Tibial nerve (tissue), 4 donors: ENCODE measurements at regions not wholly inside any gene's neighbourhood (a gene's known extent, or its start where the extent isn't known, plus 50 kb on each side); places are given as distances from the start of the nearest gene placed in this dataset.
A peak's percentile ranks its signal among the peaks of the same experiment; 100 is the strongest.

Experiments used
- DNase-seq, 2 donors: peaks; one replicate each; pipeline ENCODE4 v3.0.0-alpha.2; 2019; ENCODE audit warnings: low spot score in 2 of 2
- H3K27ac ChIP-seq, 4 donors: fragments of 200-600 bp; sonication (generic) in 3 of 4; one replicate each; pipeline ENCODE4 v1.5.1; 2017 to 2019; ENCODE audit warnings: mild to moderate bottlenecking in 1 of 4
- H3K27me3 ChIP-seq, 2 donors: fragments of 200-600 bp; sonication (generic) in 1 of 2; one replicate each; pipeline versions ENCODE4 v1.5.1 to v1.6.0; 2017 to 2019
- H3K36me3 ChIP-seq, 3 donors: fragments of 200-600 bp; sonication (generic); one replicate each; pipeline ENCODE4 v1.5.1; 2018 to 2019
- H3K4me1 ChIP-seq, 4 donors: fragments of 200-600 bp; sonication (generic) in 3 of 4; one replicate each; pipeline ENCODE4 v1.5.1; 2017 to 2019
- H3K4me3 ChIP-seq, 4 donors: fragments of 200-600 bp; sonication (generic) in 3 of 4; one replicate each; pipeline ENCODE4 v1.5.1; 2017 to 2019; ENCODE audit warnings: mild to moderate bottlenecking in 1 of 4, moderate library complexity in 1 of 4
- H3K9me3 ChIP-seq, 4 donors: fragments of 200-600 bp; sonication (generic) in 3 of 4; one replicate each; pipeline ENCODE4 v1.5.1; 2017 to 2019
- CTCF ChIP-seq, 5 experiments: fragments of 200-600 bp in 3 of 5; fragments of 450-650 bp in 2 of 5; sonication (generic) in 3 of 5; IDR thresholded peaks; one replicate each; pipeline ENCODE4 v1.5.1; 2016 to 2019; ENCODE audit warnings: antibody characterized with exemption in 5 of 5, mild to moderate bottlenecking in 3 of 5, moderate library complexity in 2 of 5
- EP300 ChIP-seq, 2 donors: sonication (generic); formaldehyde crosslinking; IDR thresholded peaks; one replicate each; pipeline ENCODE4 v1.6.1; 2017; ENCODE audit warnings: antibody characterized with exemption in 2 of 2, mild to moderate bottlenecking in 1 of 2
- POLR2A ChIP-seq, 2 donors: fragments of 450-650 bp; IDR thresholded peaks; one replicate each; pipeline ENCODE4 v1.6.1; 2017; ENCODE audit warnings: antibody characterized with exemption in 2 of 2, mild to moderate bottlenecking in 2 of 2, moderate library complexity in 2 of 2
- WGBS, 2 donors: methylation state at CpG; one replicate each; pipeline ENCODE4 v1.1.5; 2018; 5-methylcytosine and 5-hydroxymethylcytosine counted together

DNA sequence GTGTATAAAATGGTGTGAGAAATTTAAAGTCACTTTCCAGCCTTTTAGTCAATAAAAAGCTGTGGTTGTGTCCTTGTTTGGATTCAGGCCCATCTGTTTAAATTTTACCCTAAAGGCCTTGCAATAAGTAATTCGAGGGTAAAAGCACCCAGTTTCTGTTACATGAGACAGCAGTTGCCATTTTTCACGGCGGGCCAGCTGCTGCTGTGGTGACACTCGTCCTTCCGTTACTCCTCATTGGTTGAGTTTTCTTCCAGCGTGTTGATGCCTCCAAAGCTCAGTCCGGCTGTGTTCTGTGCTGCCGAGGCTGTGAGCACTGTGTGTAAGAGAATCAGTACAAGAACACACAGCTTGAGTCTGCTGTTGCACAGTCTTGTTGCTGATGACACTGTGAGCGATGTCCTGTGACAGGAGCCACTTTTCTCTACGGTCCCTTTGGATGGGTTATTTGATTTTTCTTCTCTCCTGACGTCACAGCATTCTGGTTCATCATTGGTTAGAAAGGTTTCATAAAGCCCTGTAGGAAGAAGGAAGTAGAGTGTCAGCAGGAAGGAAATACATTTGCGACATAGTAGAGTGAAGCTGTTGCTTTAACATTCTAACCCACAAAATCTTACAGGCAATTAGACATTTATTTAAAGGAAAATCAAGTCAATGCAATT, 602.5 kb upstream of the ARGLU1 start:
- TF ChIP-seq CTCF (IDR thresholded peaks at IDR 0.05) (no peak), EP300 (IDR thresholded peaks at IDR 0.05) (no peak), POLR2A (IDR thresholded peaks at IDR 0.05) (no peak)
- H3K27ac ChIP-seq, result no peak overlapping the region
- H3K9me3 ChIP-seq, result no peaks in the 10 kb centered on the region
- no peaks in the 10 kb centered on the region for H3K4me1 ChIP-seq
- H3K27me3 ChIP-seq, result no peaks in the 10 kb centered on the region
- H3K36me3 ChIP-seq, result no peaks in the 10 kb centered on the region
- 89 to 90% methylated on average over 12 of the region's 12 CpGs for WGBS, 2 donors
- no peak for DNase-seq
- no peak overlapping the region for H3K4me3 ChIP-seq

DNA sequence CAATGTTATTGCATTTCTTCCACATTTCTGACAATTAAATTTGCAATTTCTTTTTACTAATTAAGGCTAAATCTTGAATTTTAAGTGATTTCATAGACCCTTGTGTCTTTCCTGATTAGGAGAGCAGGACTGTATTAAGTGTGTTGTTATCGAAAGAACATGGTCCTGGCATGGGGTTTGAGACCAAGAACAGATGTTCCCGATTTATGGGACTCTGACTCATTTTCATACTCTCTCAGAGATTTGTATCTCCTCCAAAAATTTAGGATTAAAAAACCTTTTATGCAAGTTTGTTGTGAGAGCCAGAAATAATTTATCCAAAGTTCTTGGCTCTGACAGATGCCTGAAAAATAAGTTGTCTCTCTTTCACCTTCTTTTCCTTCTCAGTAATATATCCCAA, 589.3 kb upstream of the ARGLU1 start:
- H3K36me3 ChIP-seq, result no peaks in the 10 kb centered on the region
- H3K27ac ChIP-seq, result no peak overlapping the region
- DNase-seq, result no peak
- H3K4me1 ChIP-seq, result peaks cover 0 to 6% (median 0%) of the 10 kb centered on the region in 4 donors
- no peaks in the 10 kb centered on the region for H3K9me3 ChIP-seq
- TF ChIP-seq CTCF (IDR thresholded peaks at IDR 0.05), result no peak
- no peak for TF ChIP-seq EP300 (IDR thresholded peaks at IDR 0.05)
- no peak for TF ChIP-seq POLR2A (IDR thresholded peaks at IDR 0.05)
- 42 to 49% methylated on average over 2 of the region's 2 CpGs for WGBS, 2 donors
- H3K27me3 ChIP-seq, result no peaks in the 10 kb centered on the region
- H3K4me3 ChIP-seq, result no peak overlapping the region

- H3K27me3 ChIP-seq, result no peaks in the 10 kb centered on the region
- H3K4me3 ChIP-seq, result no peak overlapping the region
- TF ChIP-seq CTCF (IDR thresholded peaks at IDR 0.05) (peak in 1 of 5 experiments; percentile 44), POLR2A (IDR thresholded peaks at IDR 0.05) (no peak)
- no peaks in the 10 kb centered on the region for H3K9me3 ChIP-seq
- H3K4me1 ChIP-seq, result peaks cover 0 to 5% (median 0%) of the 10 kb centered on the region in 4 donors
- H3K36me3 ChIP-seq, result no peaks in the 10 kb centered on the region
- H3K27ac ChIP-seq, result no peak overlapping the region
- DNase-seq, result no peak
Observed at GRCh38 chr13:107144432-107144831, 576.5 kb upstream of the ARGLU1 start.

DNA sequence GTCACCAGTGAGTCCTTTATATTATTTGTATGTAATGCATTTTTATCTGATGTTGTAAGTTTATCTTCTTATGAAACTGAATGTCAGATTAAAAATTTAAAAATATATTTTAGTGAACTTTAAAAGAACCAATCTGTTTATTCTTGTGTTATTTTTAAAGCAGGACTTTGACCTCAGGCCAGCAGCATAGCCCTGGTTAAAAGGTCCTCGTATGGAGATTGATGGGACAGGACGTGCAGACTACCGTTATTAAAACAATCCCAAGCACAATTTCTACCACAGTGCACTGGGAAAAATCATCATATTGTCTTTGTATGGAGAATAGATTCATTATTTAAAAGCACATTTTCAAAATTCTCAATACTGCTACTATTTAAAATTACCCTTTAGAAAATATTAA, 573.8 kb upstream of the ARGLU1 start:
- Histone ChIP-seq H3K27me3 (no peaks in the 10 kb centered on the region), H3K4me1 (peaks cover 0 to 17% (median 0%) of the 10 kb centered on the region in 4 donors), H3K27ac (no peak overlapping the region), H3K9me3 (no peaks in the 10 kb centered on the region), H3K4me3 (no peak overlapping the region), H3K36me3 (no peaks in the 10 kb centered on the region)
- no peak for DNase-seq
- WGBS, 2 donors, result 29 to 38% methylated on average over 3 of the region's 3 CpGs
- TF ChIP-seq EP300 (IDR thresholded peaks at IDR 0.05), result no peak
- no peak for TF ChIP-seq CTCF (IDR thresholded peaks at IDR 0.05)
- TF ChIP-seq POLR2A (IDR thresholded peaks at IDR 0.05), result no peak

- DNase-seq, result peak in 1 of 2 donors; percentile 52
- 24 to 25% methylated on average over 1 of the region's 1 CpG for WGBS, 2 donors
- Histone ChIP-seq H3K27me3 (no peaks in the 10 kb centered on the region), H3K27ac (peak overlapping the region in 1 of 4 donors; percentile 20), H3K4me1 (peaks cover 0 to 17% (median 0%) of the 10 kb centered on the region in 4 donors), H3K4me3 (no peak overlapping the region), H3K36me3 (no peaks in the 10 kb centered on the region), H3K9me3 (no peaks in the 10 kb centered on the region)
- TF ChIP-seq CTCF (IDR thresholded peaks at IDR 0.05) (no peak), POLR2A (IDR thresholded peaks at IDR 0.05) (no peak), EP300 (IDR thresholded peaks at IDR 0.05) (peak in 1 of 2 donors; percentile 84)
Observed at GRCh38 chr13:107139006-107139405, 571.1 kb upstream of the ARGLU1 start.
